Body of pancreas (tissue), 4 donors: ENCODE measurements at regions not wholly inside any gene's neighbourhood (a gene's known extent, or its start where the extent isn't known, plus 50 kb on each side); places are given as distances from the start of the nearest gene placed in this dataset.

ENCODE experiments used
- CTCF ChIP-seq, 7 experiments: fragments of 450-650 bp in 4 of 7; fragments of 200-600 bp in 3 of 7; sonication (generic) in 3 of 7; IDR thresholded peaks; one replicate each; pipeline ENCODE4 v1.5.1; 2016 to 2019; ENCODE audit warnings: antibody characterized with exemption in 7 of 7
- POLR2A ChIP-seq, 3 donors: fragments of 450-650 bp; IDR thresholded peaks; one replicate each; pipeline ENCODE4 v1.6.1; 2016; ENCODE audit warnings: antibody characterized with exemption in 3 of 3, mild to moderate bottlenecking in 2 of 3

- TF ChIP-seq CTCF (IDR thresholded peaks at IDR 0.05) (no peak), POLR2A (IDR thresholded peaks at IDR 0.05) (no peak)
These were observed 144.8 kb downstream of the LIG4 start for GRCh38 chr13:108070491-108070890.
